Skin epidermis (tissue), 12 donors: ENCODE measurements at regions not wholly inside any gene's neighbourhood (a gene's known extent, or its start where the extent isn't known, plus 50 kb on each side); places are given as distances from the start of the nearest gene placed in this dataset.
"Not testable (repeated sequence)": the region's sequence is repeated elsewhere in the genome, so short reads cannot be mapped to it uniquely, and the experiment has no call there.

ENCODE experiments used
- H3K27ac ChIP-seq, 21 experiments: fragments of 200-600 bp; sonication (generic) in 11 of 21; one replicate each; pipeline ENCODE4 v1.5.0; 2020; ENCODE audit warnings: mild to moderate bottlenecking in 3 of 21, inconsistent platforms in 2 of 21, moderate library complexity in 2 of 21
- H3K4me3 ChIP-seq, 7 experiments: fragments of 200-600 bp; sonication (generic) in 2 of 7; one replicate each; pipeline ENCODE4 v1.5.0; 2020; ENCODE audit warnings: inconsistent platforms in 2 of 7, mild to moderate bottlenecking in 2 of 7, moderate library complexity in 1 of 7

GRCh38 chr11:42337786-42338455 is 878.5 kb upstream of the LRRC4C start:
- Histone ChIP-seq H3K4me3 (no peak overlapping the region), H3K27ac (no peak overlapping the region)

DNA sequence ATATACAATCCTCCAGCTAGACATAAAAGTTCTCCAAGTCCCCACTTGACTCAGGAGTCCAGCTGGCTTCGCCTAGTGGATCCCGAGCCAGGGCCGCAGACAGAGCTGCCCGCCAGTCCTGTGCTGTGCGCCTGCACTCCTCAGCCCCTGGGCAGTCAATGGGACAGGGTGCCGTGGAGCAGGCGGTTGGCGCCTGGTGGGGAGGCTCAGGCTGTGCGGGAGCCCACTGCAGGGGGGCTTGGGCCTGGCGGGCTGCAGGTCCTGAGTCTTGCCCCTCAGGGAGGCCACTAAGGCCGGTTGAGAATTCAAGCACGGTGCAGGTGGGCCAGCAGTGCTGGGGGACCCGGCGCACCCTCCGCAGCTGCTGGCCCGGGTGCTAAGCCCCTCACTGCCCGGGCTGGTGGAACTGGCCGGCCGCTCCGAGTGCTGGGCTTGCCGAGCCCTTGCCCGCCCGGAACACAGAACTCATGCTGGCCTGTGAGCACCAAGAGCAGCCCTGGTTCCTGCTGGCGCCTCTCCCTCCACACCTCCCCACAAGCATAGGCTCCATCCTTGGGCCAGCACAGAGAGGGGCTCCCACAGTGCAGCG is 884.8 kb upstream of the LRRC4C start:
- H3K4me3 ChIP-seq: no peak overlapping the region
- H3K27ac ChIP-seq: no peak overlapping the region

DNA sequence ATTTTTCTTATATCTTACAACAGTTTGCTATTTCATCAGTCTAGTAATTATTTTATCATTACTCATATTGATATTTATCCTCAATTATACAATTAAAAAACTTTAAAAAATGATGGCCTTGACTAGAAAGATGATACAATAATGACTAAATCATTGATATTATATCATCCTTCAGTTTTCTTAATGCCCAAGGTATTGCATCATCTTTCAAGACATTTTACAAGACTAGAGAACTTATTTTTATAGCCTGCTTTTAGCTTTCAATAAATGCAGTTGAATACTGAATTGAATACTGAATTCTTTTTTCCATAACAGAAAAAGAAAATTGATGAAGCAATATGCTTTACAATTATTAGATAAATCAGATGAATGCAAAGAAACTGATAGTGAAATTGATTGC is 886.5 kb upstream of the LRRC4C start:
- no peak overlapping the region for H3K27ac ChIP-seq
- H3K4me3 ChIP-seq: no peak overlapping the region

GRCh38 chr11:42363701-42364100 is 904.2 kb upstream of the LRRC4C start:
- H3K27ac ChIP-seq: no peak overlapping the region
- H3K4me3 ChIP-seq: no peak overlapping the region

GRCh38 chr11:42390116-42390515 is 921.7 kb upstream of the API5 start:
- Histone ChIP-seq H3K27ac (no peak overlapping the region), H3K4me3 (no peak overlapping the region)

DNA sequence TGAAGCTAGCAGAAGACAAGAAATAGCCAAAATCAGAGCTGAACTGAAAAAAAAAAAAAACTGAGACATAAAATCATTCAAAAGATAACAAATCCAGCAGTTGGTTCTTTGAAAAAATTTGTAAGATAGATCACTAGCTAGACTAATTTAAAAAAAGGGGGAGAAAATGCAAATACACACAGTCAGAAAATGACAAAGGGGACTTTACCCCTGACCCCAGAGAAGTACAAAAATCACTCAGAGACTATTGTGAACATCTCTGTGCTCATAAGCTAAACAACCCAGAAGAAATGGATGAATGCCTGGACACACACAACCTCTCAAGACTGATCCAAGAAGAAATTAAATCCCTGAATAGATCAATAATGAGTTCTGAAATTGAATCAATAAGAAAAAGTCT is 914.3 kb upstream of the API5 start:
- H3K27ac ChIP-seq: no peak overlapping the region
- H3K4me3 ChIP-seq: no peak overlapping the region

- H3K4me3 ChIP-seq: no peak overlapping the region
Measured at GRCh38 chr11:42407341-42407740, 904.5 kb upstream of the API5 start.

DNA sequence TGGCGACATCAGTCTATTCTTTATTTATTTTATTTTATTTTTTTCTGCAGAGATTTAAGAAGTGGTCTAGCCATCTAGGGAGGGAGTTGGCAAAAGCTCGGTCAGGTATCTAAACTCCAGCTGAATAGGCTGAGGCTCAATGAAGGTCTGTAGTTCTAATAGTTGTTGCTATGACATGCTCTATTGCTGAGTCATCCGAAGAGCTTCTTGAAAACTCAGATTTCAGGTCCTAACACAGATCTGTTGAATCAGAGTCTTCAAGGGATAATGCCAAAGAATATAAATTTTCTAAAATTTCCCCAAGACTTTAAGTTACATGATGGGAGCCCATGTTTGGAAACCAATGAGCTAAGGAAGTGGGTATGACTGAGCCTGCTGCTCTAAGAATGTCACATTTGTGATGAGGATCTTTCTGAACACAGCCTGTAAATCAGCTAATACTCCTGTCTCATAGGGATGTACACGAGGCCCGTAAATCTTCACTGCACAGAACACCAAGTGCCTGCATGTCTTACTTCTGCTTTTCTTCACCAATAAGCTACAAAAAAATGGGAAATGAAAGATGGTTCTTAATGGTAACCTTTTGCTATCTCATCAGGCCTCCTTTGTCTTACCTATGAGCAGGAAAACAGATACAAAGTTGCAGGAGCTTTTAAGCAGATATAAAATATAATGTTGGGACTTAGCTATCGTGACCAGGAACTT is 901.4 kb upstream of the API5 start:
- Histone ChIP-seq H3K27ac (no peak overlapping the region), H3K4me3 (no peak overlapping the region)

More at GRCh38 chr11:42407341-42407740, 904.5 kb upstream of the API5 start:
- H3K27ac ChIP-seq: no peak overlapping the region

DNA sequence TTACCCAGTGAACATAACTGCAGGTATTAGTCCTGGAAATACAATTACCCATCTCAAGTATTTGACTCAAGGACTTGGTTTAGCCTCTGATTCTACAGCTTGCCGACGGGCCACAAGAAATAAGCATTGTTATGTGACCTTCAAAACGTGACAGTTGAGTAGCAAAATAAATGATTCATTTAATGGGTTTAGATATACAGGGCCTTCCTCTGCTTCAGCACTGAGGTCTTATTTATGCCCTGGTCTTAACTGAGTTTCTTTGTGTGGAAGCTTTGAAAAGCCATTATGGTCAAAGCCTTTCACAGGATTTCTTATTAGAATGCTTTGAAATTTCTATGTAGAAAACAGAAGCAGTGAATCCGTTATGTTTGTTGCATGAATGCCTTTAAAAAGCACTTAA is 899.2 kb upstream of the API5 start:
- H3K27ac ChIP-seq: no peak overlapping the region
- H3K4me3 ChIP-seq: no peak overlapping the region

GRCh38 chr11:42417691-42418090 is 894.1 kb upstream of the API5 start:
- no peak overlapping the region for H3K4me3 ChIP-seq

GRCh38 chr11:42422090-42422489 is 889.7 kb upstream of the API5 start:
- H3K27ac ChIP-seq: no peak overlapping the region

More at GRCh38 chr11:42417691-42418090, 894.1 kb upstream of the API5 start:
- no peak overlapping the region for H3K27ac ChIP-seq

GRCh38 chr11:42434911-42435310 is 876.9 kb upstream of the API5 start:
- not testable (repeated sequence) for H3K27ac ChIP-seq, H3K4me3 ChIP-seq

More at GRCh38 chr11:42422090-42422489, 889.7 kb upstream of the API5 start:
- H3K4me3 ChIP-seq: no peak overlapping the region

DNA sequence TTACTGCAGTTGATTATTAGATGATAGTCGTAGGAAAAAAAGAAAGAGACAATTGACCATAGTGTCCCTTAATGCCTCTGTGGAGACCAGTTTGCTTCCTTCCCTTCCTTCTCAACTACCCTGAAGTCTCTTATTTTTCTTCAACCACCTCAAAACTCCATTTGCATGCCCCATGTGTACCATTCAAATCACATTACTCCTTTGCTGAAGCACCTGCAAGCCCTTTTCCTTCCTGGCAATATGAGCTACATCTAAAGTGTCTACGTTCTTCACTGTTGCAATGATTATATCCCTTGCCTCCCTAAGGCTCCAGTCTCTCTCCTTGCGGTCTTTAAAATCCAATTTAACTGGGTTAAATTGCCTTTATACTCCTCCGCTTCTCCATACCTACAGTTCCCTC is 867.4 kb upstream of the API5 start:
- no peak overlapping the region for H3K27ac ChIP-seq

DNA sequence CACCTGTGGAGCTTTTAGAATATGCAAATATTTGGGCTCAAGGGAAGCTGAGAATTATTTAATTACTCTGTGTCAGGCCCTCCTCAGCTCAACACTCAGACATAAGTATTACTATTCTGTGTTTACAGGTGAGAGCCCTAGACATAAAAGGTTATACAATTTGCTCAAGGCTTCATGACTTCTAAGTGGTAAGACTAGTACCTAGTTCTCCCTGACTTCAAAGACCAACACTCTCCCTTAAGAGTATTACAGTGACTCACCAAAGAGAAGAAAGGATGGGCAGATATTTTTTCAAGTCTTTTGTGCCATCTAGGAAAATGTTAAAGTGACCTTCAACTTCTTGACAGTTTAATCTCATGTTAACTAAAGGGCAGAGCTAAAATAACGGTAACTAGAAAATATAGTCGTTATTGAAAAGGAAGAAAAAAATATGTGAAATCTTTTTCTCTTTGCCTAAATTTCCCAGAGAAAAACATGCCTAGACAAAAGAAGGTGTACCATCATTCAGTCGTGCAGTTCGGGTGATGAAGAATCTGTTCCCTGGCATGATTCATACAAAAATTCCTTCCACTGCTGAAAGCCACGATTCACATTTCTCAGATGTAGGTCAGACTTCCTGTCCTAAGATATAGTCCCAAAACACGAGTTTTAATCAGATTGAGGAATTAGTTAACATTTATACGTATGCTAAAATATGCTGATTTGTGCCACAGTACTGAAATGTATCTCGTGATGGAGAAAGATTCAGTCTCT is 849.1 kb upstream of the API5 start:
- no peak overlapping the region for H3K27ac ChIP-seq
- H3K4me3 ChIP-seq: no peak overlapping the region

More for the DNA sequence above, 867.4 kb upstream of the API5 start:
- no peak overlapping the region for H3K4me3 ChIP-seq

DNA sequence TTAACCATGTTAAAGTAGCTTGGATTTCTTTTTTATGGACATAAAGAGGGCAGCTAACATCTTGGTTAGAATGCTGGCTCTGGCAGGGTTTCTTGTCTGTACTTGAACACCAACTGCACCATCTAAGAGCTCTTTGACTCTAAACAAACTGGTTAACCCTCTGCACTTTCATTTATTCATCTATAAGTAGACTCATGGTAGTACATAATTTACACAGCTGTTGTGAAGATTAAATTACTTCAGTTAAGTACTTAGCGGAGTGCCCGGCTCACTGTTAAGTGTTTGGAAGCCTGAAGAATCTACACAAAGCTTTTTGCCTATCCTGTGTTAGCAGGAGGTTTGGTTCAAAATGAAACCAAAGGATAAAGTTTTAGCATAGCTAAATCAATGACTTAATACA is 846.2 kb upstream of the API5 start:
- Histone ChIP-seq H3K27ac (no peak overlapping the region), H3K4me3 (no peak overlapping the region)

- Histone ChIP-seq H3K4me3 (no peak overlapping the region), H3K27ac (no peak overlapping the region)
Measured at GRCh38 chr11:42473106-42473505, 838.7 kb upstream of the API5 start.

DNA sequence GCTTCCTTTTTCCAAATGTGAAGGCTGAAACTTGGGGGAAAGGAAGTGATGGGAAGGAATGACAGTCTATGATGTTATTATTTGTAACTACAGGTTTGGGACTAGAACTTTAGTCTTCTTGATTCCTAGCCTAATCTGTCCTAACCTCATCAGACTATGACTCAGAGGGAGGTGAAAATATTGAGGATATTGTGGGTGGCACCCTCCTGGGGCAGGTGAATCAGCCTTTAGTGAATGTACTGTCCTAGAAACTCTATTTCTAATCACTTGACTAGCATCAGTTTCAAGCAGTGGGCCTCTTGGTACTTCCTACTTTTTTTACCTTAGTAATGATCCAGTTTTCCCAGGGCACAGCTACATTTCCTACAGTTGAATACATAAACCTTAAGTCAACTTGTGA is 829.0 kb upstream of the API5 start:
- H3K27ac ChIP-seq: no peak overlapping the region
- H3K4me3 ChIP-seq: no peak overlapping the region

DNA sequence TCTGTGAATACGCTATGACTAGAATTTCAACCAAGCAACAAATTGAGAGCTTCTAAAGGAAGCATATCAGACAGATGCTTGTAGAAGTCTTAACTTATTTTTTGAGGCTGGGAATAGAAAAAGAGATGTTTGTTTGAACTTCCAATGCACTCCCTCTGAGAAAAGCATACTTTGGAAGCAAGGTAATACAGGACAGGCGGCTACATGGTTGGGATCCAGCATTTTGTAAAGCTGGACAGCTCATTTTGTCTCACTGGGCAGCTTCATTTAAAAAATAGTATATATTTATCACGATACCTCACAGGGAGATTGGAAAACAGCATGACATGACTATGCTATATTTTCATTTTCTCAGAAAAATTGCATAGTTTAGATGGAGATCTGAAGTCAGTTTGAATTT is 821.3 kb upstream of the API5 start:
- Histone ChIP-seq H3K4me3 (no peak overlapping the region), H3K27ac (no peak overlapping the region)

DNA sequence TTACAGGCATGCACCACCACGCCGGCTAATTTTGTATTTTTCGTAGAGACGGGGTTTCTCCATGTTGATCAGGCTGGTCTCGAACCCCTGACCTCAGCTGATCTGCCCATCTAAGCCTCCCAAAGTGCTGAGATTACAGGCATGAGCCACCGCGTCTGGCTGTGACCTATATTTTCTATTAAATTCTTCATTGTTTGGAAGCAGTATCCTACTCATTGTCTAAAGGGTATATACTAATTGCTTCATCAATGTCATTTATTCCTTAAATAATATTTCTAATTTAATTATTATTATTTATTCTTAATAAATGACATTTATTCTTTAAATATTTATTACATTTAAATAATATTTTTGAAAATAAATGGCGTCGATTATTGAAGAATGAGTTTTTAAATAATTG is 817.3 kb upstream of the API5 start:
- Histone ChIP-seq H3K4me3 (no peak overlapping the region), H3K27ac (no peak overlapping the region)

DNA sequence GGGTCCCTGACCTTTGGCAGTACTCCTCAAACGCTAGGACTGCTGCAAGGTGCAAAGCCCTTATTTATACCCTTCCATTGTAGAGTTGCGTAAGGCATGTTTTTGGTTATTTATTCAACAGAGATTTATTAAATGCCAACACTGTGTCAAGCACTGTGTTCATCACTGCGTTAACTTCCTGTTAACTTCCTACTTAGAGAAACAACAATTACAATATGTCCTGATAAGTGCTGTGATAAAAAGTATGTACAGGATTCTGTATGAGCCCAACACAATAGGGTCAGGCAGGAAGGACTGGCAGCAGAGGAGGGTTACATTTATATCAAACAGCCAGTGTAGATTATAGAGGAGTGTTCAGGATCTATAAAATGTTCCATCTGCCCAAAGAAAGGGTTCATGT is 812.8 kb upstream of the API5 start:
- Histone ChIP-seq H3K27ac (no peak overlapping the region), H3K4me3 (no peak overlapping the region)

- Histone ChIP-seq H3K27ac (no peak overlapping the region), H3K4me3 (no peak overlapping the region)
Measured at GRCh38 chr11:42502151-42502550, 809.6 kb upstream of the API5 start.
